ENCODE measurements at regions not wholly inside any gene's neighbourhood (a gene's known extent, or its start where the extent isn't known, plus 50 kb on each side); places are given as distances from the start of the nearest gene placed in this dataset.

DNA sequence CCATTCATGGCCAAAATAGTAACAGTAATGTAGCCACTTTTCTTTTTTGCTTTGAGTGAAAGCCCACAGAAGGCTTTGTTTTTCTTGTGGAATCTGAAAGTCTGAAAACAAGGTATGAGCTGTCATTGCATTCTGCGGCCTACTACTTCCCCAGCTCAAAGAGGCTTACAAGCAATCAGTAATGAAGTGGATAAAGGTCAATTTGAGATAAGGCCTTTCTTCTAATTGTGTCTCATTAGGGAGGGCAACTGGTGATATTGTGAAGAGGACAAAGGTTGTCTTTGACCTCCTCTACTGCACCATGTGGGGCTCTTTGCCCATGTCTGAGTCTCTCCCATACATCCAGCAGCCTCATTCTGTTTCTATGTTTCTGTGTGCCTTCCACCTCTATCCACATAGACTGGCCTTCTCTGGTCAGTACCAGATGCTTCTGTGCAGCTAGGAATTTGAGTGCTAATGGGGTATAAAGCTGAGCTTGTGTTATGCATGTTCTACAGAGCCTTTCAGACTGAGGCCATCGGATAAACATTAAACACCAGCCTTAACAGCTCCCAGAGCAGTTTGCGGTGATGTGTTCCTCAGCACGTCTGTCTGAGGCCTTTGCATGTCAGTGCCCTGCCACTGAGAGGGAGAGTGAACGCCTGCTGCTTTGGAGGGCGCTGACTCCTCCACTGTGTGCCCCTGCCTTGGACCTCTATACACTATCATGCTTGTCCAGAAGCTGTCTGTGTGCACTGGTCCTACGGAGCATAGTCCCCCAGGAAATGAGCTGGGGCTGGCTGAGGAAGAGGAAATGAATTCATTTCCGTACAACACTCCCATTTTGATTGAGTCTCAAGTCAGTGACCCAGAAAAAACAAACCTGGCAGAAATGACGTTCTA is 80.2 kb downstream of the SH2D1A start:
- TF ChIP-seq, protein P1, sequence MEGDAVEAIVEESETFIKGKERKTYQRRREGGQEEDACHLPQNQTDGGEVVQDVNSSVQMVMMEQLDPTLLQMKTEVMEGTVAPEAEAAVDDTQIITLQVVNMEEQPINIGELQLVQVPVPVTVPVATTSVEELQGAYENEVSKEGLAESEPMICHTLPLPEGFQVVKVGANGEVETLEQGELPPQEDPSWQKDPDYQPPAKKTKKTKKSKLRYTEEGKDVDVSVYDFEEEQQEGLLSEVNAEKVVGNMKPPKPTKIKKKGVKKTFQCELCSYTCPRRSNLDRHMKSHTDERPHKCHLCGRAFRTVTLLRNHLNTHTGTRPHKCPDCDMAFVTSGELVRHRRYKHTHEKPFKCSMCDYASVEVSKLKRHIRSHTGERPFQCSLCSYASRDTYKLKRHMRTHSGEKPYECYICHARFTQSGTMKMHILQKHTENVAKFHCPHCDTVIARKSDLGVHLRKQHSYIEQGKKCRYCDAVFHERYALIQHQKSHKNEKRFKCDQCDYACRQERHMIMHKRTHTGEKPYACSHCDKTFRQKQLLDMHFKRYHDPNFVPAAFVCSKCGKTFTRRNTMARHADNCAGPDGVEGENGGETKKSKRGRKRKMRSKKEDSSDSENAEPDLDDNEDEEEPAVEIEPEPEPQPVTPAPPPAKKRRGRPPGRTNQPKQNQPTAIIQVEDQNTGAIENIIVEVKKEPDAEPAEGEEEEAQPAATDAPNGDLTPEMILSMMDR (conservative IDR thresholded peaks at IDR 0.05): no peak
- no peak for TF ChIP-seq EZH2 (IDR thresholded peaks at IDR 0.05; ENCODE audit: low read depth)

All from PC-9 (cell line).